HUES6 (cell line): ENCODE measurements at regions not wholly inside any gene's neighbourhood (a gene's known extent, or its start where the extent isn't known, plus 50 kb on each side); places are given as distances from the start of the nearest gene placed in this dataset.

Source experiments
- H3K27ac ChIP-seq: 2 replicates; pipeline ENCODE4 v1.7.0; 2013; ENCODE audit warnings: low read depth, mild to moderate bottlenecking, low read length, inconsistent platforms
- H3K27me3 ChIP-seq: 2 replicates; pipeline ENCODE4 v1.6.1; 2013; ENCODE audit warnings: low read length; ENCODE audit not compliant: control insufficient read depth, insufficient read depth
- H3K36me3 ChIP-seq: 2 replicates; pipeline ENCODE4 v1.6.1; 2013; ENCODE audit warnings: low read length; ENCODE audit not compliant: control insufficient read depth, insufficient read depth
- H3K4me1 ChIP-seq: 2 replicates; pipeline ENCODE4 v1.6.1; 2013; ENCODE audit warnings: low read length; ENCODE audit not compliant: control insufficient read depth, insufficient read depth
- H3K4me3 ChIP-seq: 2 replicates; pipeline ENCODE4 v1.5.1; 2013; ENCODE audit warnings: low read depth, low read length
- H3K9ac ChIP-seq: one replicate; pipeline ENCODE4 v1.6.1; 2013; ENCODE audit warnings: mild to moderate bottlenecking, low read length
- H3K9me3 ChIP-seq: 2 replicates; pipeline ENCODE4 v1.6.1; 2013; ENCODE audit warnings: low read depth, low read length; ENCODE audit not compliant: control insufficient read depth, insufficient read depth

DNA sequence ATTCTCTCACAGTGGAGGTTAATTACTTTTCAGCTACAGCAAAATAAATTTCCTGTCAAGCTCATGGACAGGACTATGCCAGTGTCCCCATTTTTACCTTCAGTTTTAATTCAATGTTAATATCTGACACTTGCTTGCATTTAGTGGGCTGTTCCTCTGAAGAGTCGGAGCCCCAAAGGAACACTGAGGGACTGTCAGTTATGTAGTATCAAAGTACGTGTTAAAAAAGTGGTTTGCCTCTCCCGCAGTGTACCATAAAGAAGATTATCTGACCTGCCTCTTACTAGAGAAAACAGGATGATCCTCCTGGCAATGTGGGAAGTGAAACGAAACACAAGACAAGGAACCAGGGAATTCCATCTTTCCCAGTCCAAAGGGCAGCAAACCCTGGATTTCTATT, 1010.9 kb upstream of the PHF14 start:
- Histone ChIP-seq H3K9me3 (no peaks in the 10 kb centered on the region), H3K4me3 (no peak overlapping the region), H3K27ac (no peak overlapping the region), H3K36me3 (no peaks in the 10 kb centered on the region), H3K27me3 (no peaks in the 10 kb centered on the region), H3K4me1 (peaks cover 8% of the 10 kb centered on the region), H3K9ac (no peak overlapping the region)

GRCh38 chr7:9978106-9979064, 995.3 kb upstream of the PHF14 start:
- no peak overlapping the region for H3K27ac ChIP-seq
- H3K9ac ChIP-seq = no peak overlapping the region
- H3K36me3 ChIP-seq = no peaks in the 10 kb centered on the region
- no peaks in the 10 kb centered on the region for H3K9me3 ChIP-seq
- H3K4me3 ChIP-seq = no peak overlapping the region
- no peaks in the 10 kb centered on the region for H3K4me1 ChIP-seq
- H3K27me3 ChIP-seq = no peaks in the 10 kb centered on the region

GRCh38 chr7:9981742-9982349, 991.8 kb upstream of the PHF14 start:
- no peak overlapping the region for H3K4me3 ChIP-seq

DNA sequence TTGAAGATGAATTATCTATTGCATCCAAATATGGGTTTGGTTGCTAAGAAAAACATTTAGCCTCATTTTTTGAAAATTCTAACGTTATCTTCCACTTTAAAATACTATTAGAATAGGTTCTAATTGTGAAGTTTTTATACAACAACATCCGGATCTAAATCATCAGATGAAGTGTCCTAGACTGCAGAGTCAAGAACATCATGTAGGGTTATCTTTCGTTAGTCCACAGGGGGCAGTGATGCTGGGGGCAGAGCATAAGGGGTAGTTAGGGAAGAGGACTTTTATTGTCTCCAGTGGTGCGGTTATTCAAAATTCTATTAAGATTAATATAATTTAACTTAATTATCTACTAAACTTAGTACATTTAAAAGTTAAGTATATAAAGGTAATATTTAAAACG, 990.6 kb upstream of the PHF14 start:
- H3K36me3 ChIP-seq = no peaks in the 10 kb centered on the region
- H3K27me3 ChIP-seq = no peaks in the 10 kb centered on the region
- H3K9me3 ChIP-seq = no peaks in the 10 kb centered on the region
- H3K9ac ChIP-seq = no peak overlapping the region
- H3K27ac ChIP-seq = no peak overlapping the region
- no peak overlapping the region for H3K4me3 ChIP-seq
- no peaks in the 10 kb centered on the region for H3K4me1 ChIP-seq

More at GRCh38 chr7:9981742-9982349, 991.8 kb upstream of the PHF14 start:
- H3K27ac ChIP-seq = no peak overlapping the region
- no peaks in the 10 kb centered on the region for H3K4me1 ChIP-seq
- no peak overlapping the region for H3K9ac ChIP-seq
- no peaks in the 10 kb centered on the region for H3K9me3 ChIP-seq
- H3K27me3 ChIP-seq = no peaks in the 10 kb centered on the region
- H3K36me3 ChIP-seq = no peaks in the 10 kb centered on the region

- Histone ChIP-seq H3K27me3 (no peaks in the 10 kb centered on the region), H3K27ac (no peak overlapping the region), H3K36me3 (no peaks in the 10 kb centered on the region), H3K4me1 (no peaks in the 10 kb centered on the region), H3K9me3 (peaks cover 15% of the 10 kb centered on the region), H3K9ac (no peak overlapping the region), H3K4me3 (no peak overlapping the region)
These were observed 958.0 kb upstream of the PHF14 start for GRCh38 chr7:10015687-10016086.

DNA sequence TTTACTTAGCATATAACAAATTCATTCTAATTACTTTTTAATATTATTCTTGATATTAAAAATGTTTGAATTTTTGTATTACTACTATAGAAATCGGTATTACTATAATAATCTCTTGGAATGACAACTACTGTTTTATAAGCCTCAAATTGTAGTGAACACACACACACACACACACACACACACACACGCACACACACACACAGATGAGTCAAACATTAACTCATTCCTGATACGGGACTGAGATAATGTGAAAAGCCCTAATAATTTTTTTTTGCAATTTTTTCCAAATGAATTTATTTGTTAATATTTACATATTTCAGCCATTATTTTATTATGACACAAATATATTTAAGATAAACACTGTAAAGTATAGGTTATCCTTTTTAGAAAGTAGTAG, 951.2 kb upstream of the PHF14 start:
- no peaks in the 10 kb centered on the region for H3K4me1 ChIP-seq
- H3K27me3 ChIP-seq = no peaks in the 10 kb centered on the region
- H3K27ac ChIP-seq = no peak overlapping the region
- no peaks in the 10 kb centered on the region for H3K36me3 ChIP-seq
- H3K4me3 ChIP-seq = no peak overlapping the region
- H3K9ac ChIP-seq = no peak overlapping the region
- H3K9me3 ChIP-seq = no peaks in the 10 kb centered on the region

DNA sequence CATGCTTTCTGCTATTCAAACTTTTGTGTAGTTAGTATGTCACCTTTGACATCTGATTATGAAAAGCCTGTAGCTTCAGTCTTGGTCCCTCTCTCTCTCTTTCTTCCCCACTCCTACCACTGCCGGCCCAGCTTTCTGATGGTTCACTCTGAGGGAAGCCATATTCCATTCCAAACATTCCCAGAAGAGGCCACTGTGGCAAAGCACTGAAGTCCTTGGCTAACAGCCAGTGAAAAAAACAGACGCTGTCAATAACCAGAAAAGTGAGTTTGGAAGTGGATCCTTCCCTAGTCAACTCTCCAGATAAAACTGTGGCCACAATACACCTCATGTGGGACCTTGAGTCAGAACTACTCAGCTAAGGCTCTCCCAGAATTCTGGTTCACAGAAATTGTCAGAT, 950.7 kb upstream of the PHF14 start:
- Histone ChIP-seq H3K4me3 (no peak overlapping the region), H3K27me3 (no peaks in the 10 kb centered on the region), H3K36me3 (no peaks in the 10 kb centered on the region), H3K27ac (no peak overlapping the region), H3K4me1 (no peaks in the 10 kb centered on the region), H3K9ac (no peak overlapping the region), H3K9me3 (no peaks in the 10 kb centered on the region)

DNA sequence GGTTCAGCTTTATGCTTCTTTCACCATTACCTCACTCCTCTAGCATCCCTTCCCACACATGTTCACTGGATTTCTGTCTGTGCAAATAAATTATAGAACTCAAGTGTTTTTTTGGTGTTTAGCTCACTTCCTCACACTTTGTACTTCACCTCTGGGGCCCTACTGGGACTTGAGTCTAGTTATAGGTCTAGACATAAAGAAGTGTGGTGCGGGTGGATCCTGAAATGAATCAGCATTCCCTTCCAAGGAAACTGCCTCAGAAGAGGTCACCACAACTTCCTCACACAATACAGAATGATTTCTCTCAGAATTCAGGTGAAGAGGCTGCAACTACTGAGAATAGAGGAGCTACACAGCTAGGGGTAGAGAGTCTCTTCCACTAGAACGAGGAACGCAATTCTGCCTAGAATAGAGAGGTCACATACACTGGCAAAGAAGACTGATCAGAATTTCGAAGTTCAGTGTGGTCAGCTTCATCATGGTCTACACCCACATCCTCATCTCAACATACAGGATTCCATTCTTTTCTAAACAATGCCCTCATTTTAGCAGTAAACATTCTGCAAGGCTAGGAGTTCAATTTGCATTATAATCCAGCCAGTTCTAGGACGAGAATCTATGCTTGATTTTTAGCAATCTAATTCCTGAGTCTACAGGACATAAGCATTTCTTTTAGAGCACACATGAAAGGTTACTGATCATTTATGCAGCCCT, 938.7 kb upstream of the PHF14 start:
- Histone ChIP-seq H3K27me3 (no peaks in the 10 kb centered on the region), H3K9me3 (no peaks in the 10 kb centered on the region), H3K4me3 (no peak overlapping the region), H3K4me1 (no peaks in the 10 kb centered on the region), H3K36me3 (no peaks in the 10 kb centered on the region), H3K9ac (no peak overlapping the region), H3K27ac (no peak overlapping the region)

DNA sequence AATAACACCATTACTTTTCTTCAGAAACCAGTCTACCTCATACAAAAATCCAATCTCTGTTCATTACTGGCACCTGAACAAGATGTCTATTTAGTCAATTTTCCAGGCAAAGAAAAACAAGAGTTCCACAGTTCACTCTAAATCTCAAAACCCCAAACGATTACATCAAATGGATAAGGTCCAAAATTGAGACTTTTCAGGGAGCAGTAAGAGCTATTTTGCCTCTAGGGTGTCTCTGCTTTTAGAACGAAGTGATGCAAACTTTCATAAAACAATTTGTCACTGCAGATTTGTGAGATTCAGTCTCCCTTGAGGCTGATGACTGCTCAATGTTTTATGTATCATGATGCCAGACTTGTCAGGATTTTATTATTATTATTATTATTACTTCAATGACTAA, 937.0 kb upstream of the PHF14 start:
- no peak overlapping the region for H3K9ac ChIP-seq
- H3K4me3 ChIP-seq = no peak overlapping the region
- no peak overlapping the region for H3K27ac ChIP-seq
- H3K4me1 ChIP-seq = no peaks in the 10 kb centered on the region
- H3K27me3 ChIP-seq = no peaks in the 10 kb centered on the region
- no peaks in the 10 kb centered on the region for H3K9me3 ChIP-seq
- no peaks in the 10 kb centered on the region for H3K36me3 ChIP-seq

GRCh38 chr7:10038351-10038750, 935.3 kb upstream of the PHF14 start:
- no peaks in the 10 kb centered on the region for H3K27me3 ChIP-seq
- no peaks in the 10 kb centered on the region for H3K4me1 ChIP-seq
- H3K9ac ChIP-seq = no peak overlapping the region
- H3K9me3 ChIP-seq = no peaks in the 10 kb centered on the region
- no peak overlapping the region for H3K27ac ChIP-seq
- no peak overlapping the region for H3K4me3 ChIP-seq
- no peaks in the 10 kb centered on the region for H3K36me3 ChIP-seq

- no peaks in the 10 kb centered on the region for H3K27me3 ChIP-seq
- no peak overlapping the region for H3K9ac ChIP-seq
- no peak overlapping the region for H3K27ac ChIP-seq
- H3K4me3 ChIP-seq = no peak overlapping the region
- no peaks in the 10 kb centered on the region for H3K36me3 ChIP-seq
- no peaks in the 10 kb centered on the region for H3K4me1 ChIP-seq
- H3K9me3 ChIP-seq = no peaks in the 10 kb centered on the region
These were observed 933.0 kb upstream of the PHF14 start for GRCh38 chr7:10040674-10041073.
